ENCODE measurements at regions not wholly inside any gene's neighbourhood (a gene's known extent, or its start where the extent isn't known, plus 50 kb on each side); places are given as distances from the start of the nearest gene placed in this dataset.

DNA sequence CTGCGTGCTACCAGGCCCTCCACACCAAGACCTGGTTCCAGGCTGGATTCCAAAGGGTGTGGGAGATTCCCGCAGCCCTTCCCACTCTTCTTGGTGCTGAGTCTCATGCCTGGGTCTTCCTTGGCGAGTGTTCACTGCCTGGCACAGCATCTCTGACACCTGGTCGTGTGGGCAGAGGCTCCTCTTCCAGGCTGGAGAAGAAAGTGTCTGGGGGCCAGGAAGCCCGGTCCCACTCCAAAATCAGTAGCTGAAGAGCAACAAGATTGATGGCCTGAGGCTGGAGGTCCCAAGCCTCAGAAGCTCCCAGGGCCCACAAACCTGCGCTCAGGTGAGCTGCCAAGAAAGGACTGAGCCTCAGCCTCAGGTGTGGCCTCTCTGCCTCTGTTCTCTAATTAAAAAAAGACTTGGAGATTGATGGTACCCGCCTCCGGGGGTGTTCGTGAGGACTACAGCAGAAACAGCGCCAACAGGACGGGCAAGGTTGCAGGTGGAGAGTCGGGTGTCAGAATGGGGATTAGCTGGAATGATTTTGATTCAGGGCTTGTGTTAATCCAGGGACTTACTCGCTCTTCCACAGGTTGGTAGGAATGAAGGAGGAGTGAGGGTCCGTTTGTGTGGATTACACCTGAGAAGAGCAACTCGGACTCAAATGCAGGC is 217.5 kb downstream of the TEX29 start:
- Histone ChIP-seq H3K4me1 (no peaks in the 10 kb centered on the region), H3K27ac (no peak overlapping the region), H3K9me3 (no peaks in the 10 kb centered on the region), H3K36me3 (ENCODE audit: low read depth, missing control alignments) (no peaks in the 10 kb centered on the region), H3K27me3 (no peaks in the 10 kb centered on the region), H3K4me3 (no peak overlapping the region)
- 72 to 74% methylated on average over 15 of the region's 15 CpGs for WGBS, 2 donors
- DNase-seq: no peak
- TF ChIP-seq, protein P1, sequence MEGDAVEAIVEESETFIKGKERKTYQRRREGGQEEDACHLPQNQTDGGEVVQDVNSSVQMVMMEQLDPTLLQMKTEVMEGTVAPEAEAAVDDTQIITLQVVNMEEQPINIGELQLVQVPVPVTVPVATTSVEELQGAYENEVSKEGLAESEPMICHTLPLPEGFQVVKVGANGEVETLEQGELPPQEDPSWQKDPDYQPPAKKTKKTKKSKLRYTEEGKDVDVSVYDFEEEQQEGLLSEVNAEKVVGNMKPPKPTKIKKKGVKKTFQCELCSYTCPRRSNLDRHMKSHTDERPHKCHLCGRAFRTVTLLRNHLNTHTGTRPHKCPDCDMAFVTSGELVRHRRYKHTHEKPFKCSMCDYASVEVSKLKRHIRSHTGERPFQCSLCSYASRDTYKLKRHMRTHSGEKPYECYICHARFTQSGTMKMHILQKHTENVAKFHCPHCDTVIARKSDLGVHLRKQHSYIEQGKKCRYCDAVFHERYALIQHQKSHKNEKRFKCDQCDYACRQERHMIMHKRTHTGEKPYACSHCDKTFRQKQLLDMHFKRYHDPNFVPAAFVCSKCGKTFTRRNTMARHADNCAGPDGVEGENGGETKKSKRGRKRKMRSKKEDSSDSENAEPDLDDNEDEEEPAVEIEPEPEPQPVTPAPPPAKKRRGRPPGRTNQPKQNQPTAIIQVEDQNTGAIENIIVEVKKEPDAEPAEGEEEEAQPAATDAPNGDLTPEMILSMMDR (IDR thresholded peaks at IDR 0.05): no peak
- no peak for TF ChIP-seq POLR2A (IDR thresholded peaks at IDR 0.05)
- intact Hi-C loops (cut with DNase I; ENCODE audit: low total_unique reads): no loop called here

DNA sequence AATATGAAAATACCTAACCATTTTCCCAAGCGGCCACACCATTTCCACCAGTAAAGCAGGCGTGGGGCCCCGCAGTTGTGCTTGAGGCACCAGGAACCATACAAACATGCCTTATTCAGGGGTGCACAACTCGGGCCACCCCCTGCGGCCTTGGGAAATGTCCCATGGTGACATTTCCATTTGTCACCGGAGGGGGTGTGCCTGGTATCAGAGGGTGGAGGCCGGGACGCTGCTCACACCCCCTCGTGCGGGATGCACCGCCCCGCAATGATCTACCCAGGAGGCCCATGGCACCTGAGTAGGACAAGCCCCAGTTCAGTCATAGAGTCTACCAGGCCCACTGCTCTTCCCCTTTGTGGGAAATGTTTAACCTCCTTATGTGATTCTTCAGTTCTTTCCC is 218.8 kb downstream of the TEX29 start:
- DNase-seq: no peak
- WGBS, 2 donors: 91 to 92% methylated on average over 8 to 12 of the region's 12 CpGs
- H3K4me1 ChIP-seq: no peaks in the 10 kb centered on the region
- intact Hi-C loops (cut with DNase I; ENCODE audit: low total_unique reads): no loop called here
- no peaks in the 10 kb centered on the region for H3K9me3 ChIP-seq
- no peaks in the 10 kb centered on the region for H3K36me3 ChIP-seq (ENCODE audit: low read depth, missing control alignments)
- no peaks in the 10 kb centered on the region for H3K27me3 ChIP-seq
- H3K27ac ChIP-seq: no peak overlapping the region
- TF ChIP-seq, protein P1 (IDR thresholded peaks at IDR 0.05): no peak
- no peak for TF ChIP-seq POLR2A (IDR thresholded peaks at IDR 0.05)
- H3K4me3 ChIP-seq: no peak overlapping the region

- Histone ChIP-seq H3K27ac (no peak overlapping the region), H3K27me3 (no peaks in the 10 kb centered on the region), H3K9me3 (no peaks in the 10 kb centered on the region), H3K36me3 (ENCODE audit: low read depth, missing control alignments) (no peaks in the 10 kb centered on the region), H3K4me3 (no peak overlapping the region), H3K4me1 (no peaks in the 10 kb centered on the region)
- intact Hi-C loops (cut with DNase I; ENCODE audit: low total_unique reads): loop anchor here (5.0 kb wide), 1 partner anchor 787 kb away; no protein-coding TSS in a partner anchor
- no peak for DNase-seq
- TF ChIP-seq, protein P1 (IDR thresholded peaks at IDR 0.05): no peak
- TF ChIP-seq POLR2A (IDR thresholded peaks at IDR 0.05): no peak
- WGBS, 2 donors: 71 to 79% methylated on average over 14 to 17 of the region's 17 CpGs
These were observed 219.5 kb downstream of the TEX29 start for GRCh38 chr13:111539791-111540446.

- 88% methylated on average over 10 of the region's 10 CpGs for WGBS, 2 donors
- Histone ChIP-seq H3K4me1 (no peaks in the 10 kb centered on the region), H3K36me3 (ENCODE audit: low read depth, missing control alignments) (no peaks in the 10 kb centered on the region), H3K27ac (no peak overlapping the region), H3K4me3 (no peak overlapping the region), H3K27me3 (no peaks in the 10 kb centered on the region), H3K9me3 (no peaks in the 10 kb centered on the region)
- intact Hi-C loops (cut with DNase I; ENCODE audit: low total_unique reads): loop anchor here (5.0 kb wide), 1 partner anchor 787 kb away; no protein-coding TSS in a partner anchor
- no peak for DNase-seq
- TF ChIP-seq, protein P1 (IDR thresholded peaks at IDR 0.05): no peak
- TF ChIP-seq POLR2A (IDR thresholded peaks at IDR 0.05): no peak
These were observed 220.0 kb downstream of the TEX29 start for GRCh38 chr13:111540486-111540885.

Data from testis (tissue), 2 donors.